ENCODE measurements at regions not wholly inside any gene's neighbourhood (a gene's known extent, or its start where the extent isn't known, plus 50 kb on each side); places are given as distances from the start of the nearest gene placed in this dataset.

DNA sequence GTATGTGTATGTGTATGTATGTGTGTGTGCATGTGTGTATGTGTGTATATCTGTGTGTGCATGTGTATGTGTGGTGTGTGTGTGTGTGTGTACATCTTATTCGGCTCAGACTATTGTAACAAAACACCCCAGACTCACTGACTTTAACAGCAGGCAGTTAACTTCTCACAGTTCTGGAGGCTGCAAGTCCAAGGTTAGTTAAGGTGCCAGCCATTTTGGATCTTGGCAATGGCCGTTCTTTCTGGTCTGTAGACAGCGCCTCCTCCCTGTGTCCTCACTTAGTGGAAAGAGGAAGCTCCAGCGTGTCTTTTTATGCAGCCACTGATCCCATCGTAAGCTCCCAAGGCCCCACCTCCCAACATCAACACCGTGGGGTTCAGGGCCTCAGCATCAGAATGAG lies 128.3 kb upstream of the THBS2 start:
- TF ChIP-seq POLR2AphosphoS5 (IDR thresholded peaks at IDR 0.05; ENCODE audit: low read depth) (no peak), SPI1 (IDR thresholded peaks at IDR 0.05; ENCODE audit: borderline replicate concordance, low read depth) (no peak), GABPA (IDR thresholded peaks at IDR 0.05; ENCODE audit: low read depth) (no peak)
- TF ChIP-seq, protein P1, sequence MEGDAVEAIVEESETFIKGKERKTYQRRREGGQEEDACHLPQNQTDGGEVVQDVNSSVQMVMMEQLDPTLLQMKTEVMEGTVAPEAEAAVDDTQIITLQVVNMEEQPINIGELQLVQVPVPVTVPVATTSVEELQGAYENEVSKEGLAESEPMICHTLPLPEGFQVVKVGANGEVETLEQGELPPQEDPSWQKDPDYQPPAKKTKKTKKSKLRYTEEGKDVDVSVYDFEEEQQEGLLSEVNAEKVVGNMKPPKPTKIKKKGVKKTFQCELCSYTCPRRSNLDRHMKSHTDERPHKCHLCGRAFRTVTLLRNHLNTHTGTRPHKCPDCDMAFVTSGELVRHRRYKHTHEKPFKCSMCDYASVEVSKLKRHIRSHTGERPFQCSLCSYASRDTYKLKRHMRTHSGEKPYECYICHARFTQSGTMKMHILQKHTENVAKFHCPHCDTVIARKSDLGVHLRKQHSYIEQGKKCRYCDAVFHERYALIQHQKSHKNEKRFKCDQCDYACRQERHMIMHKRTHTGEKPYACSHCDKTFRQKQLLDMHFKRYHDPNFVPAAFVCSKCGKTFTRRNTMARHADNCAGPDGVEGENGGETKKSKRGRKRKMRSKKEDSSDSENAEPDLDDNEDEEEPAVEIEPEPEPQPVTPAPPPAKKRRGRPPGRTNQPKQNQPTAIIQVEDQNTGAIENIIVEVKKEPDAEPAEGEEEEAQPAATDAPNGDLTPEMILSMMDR (IDR thresholded peaks at IDR 0.05; ENCODE audit: insufficient read depth, low read length) = no peak
- TF ChIP-seq, protein P2, sequence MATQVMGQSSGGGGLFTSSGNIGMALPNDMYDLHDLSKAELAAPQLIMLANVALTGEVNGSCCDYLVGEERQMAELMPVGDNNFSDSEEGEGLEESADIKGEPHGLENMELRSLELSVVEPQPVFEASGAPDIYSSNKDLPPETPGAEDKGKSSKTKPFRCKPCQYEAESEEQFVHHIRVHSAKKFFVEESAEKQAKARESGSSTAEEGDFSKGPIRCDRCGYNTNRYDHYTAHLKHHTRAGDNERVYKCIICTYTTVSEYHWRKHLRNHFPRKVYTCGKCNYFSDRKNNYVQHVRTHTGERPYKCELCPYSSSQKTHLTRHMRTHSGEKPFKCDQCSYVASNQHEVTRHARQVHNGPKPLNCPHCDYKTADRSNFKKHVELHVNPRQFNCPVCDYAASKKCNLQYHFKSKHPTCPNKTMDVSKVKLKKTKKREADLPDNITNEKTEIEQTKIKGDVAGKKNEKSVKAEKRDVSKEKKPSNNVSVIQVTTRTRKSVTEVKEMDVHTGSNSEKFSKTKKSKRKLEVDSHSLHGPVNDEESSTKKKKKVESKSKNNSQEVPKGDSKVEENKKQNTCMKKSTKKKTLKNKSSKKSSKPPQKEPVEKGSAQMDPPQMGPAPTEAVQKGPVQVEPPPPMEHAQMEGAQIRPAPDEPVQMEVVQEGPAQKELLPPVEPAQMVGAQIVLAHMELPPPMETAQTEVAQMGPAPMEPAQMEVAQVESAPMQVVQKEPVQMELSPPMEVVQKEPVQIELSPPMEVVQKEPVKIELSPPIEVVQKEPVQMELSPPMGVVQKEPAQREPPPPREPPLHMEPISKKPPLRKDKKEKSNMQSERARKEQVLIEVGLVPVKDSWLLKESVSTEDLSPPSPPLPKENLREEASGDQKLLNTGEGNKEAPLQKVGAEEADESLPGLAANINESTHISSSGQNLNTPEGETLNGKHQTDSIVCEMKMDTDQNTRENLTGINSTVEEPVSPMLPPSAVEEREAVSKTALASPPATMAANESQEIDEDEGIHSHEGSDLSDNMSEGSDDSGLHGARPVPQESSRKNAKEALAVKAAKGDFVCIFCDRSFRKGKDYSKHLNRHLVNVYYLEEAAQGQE (IDR thresholded peaks at IDR 0.05; ENCODE audit: insufficient replicate concordance, low read depth) = no peak
